Uterus (tissue), 2 donors: ENCODE measurements at regions not wholly inside any gene's neighbourhood (a gene's known extent, or its start where the extent isn't known, plus 50 kb on each side); places are given as distances from the start of the nearest gene placed in this dataset.

Source experiments
- POLR2A ChIP-seq, 2 donors: fragments of 450-650 bp; IDR thresholded peaks; one replicate each; pipeline ENCODE4 v1.6.1; 2016; ENCODE audit warnings: antibody characterized with exemption in 2 of 2, mild to moderate bottlenecking in 1 of 2, moderate library complexity in 1 of 2
- TF ChIP-seq, protein P1 (sequence below), 4 experiments: fragments of 200-600 bp in 2 of 4; fragments of 450-650 bp in 2 of 4; sonication (generic) in 2 of 4; IDR thresholded peaks; one replicate each; pipeline ENCODE4 v1.5.1; 2016 to 2019; ENCODE audit warnings: antibody characterized with exemption in 4 of 4, mild to moderate bottlenecking in 2 of 4, moderate library complexity in 1 of 4

DNA sequence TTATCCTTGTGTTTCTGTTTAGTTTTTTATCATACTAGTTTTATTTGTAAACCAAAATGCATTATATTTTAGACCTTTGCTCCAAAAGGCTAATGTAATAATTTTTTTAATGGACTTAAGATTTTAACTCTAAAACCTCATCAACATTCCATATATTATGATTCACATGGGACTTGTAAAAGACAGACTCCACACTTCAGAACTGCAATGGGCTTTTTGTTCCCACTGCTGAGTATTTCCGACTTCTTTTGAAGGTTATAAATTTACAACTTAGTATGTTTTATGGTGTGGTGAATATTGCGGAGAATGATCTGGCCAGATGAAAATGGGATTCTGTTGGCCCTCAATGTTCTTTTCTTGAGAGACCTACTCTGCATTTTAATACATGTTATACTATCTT lies 678.5 kb downstream of the USP25 start:
- TF ChIP-seq, protein P1, sequence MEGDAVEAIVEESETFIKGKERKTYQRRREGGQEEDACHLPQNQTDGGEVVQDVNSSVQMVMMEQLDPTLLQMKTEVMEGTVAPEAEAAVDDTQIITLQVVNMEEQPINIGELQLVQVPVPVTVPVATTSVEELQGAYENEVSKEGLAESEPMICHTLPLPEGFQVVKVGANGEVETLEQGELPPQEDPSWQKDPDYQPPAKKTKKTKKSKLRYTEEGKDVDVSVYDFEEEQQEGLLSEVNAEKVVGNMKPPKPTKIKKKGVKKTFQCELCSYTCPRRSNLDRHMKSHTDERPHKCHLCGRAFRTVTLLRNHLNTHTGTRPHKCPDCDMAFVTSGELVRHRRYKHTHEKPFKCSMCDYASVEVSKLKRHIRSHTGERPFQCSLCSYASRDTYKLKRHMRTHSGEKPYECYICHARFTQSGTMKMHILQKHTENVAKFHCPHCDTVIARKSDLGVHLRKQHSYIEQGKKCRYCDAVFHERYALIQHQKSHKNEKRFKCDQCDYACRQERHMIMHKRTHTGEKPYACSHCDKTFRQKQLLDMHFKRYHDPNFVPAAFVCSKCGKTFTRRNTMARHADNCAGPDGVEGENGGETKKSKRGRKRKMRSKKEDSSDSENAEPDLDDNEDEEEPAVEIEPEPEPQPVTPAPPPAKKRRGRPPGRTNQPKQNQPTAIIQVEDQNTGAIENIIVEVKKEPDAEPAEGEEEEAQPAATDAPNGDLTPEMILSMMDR (IDR thresholded peaks at IDR 0.05) = no peak
- TF ChIP-seq POLR2A (IDR thresholded peaks at IDR 0.05) = no peak
